ENCODE measurements at regions not wholly inside any gene's neighbourhood (a gene's known extent, or its start where the extent isn't known, plus 50 kb on each side); places are given as distances from the start of the nearest gene placed in this dataset.

- no peak for TF ChIP-seq EZH2 (IDR thresholded peaks at IDR 0.05; ENCODE audit: low read length, unreplicated experiment)
- TF ChIP-seq CTCF (conservative IDR thresholded peaks at IDR 0.05; ENCODE audit: low read depth, low read length), result no peak
Observed at GRCh38 chr5:154603485-154603884, 125.5 kb upstream of the HAND1 start.
